ENCODE measurements at regions not wholly inside any gene's neighbourhood (a gene's known extent, or its start where the extent isn't known, plus 50 kb on each side); places are given as distances from the start of the nearest gene placed in this dataset.

GRCh38 chr7:36078816-36079360 is 74.2 kb upstream of the EEPD1 start:
- CTCF ChIA-PET = no interaction called here
- Mint-ChIP-seq H3K4me1 (no peaks in the 10 kb centered on the region), H3K9me3 (no peaks in the 10 kb centered on the region), H3K36me3 (no peaks in the 10 kb centered on the region), H3K4me3 (no peak overlapping the region), H3K27me3 (peaks cover 22% of the 10 kb centered on the region), H3K27ac (no peak overlapping the region)
- DNase-seq = no peak

- Mint-ChIP-seq H3K36me3 (no peaks in the 10 kb centered on the region), H3K4me3 (no peak overlapping the region), H3K4me1 (no peaks in the 10 kb centered on the region), H3K27ac (no peak overlapping the region), H3K27me3 (peaks cover 15% of the 10 kb centered on the region), H3K9me3 (no peaks in the 10 kb centered on the region)
- DNase-seq = no peak
- CTCF ChIA-PET = no interaction called here
These were observed 73.5 kb upstream of the EEPD1 start for GRCh38 chr7:36079446-36080025.

GRCh38 chr7:36080843-36081242 is 72.2 kb upstream of the EEPD1 start:
- Mint-ChIP-seq H3K4me1 (no peaks in the 10 kb centered on the region), H3K9me3 (no peaks in the 10 kb centered on the region), H3K36me3 (no peaks in the 10 kb centered on the region), H3K27me3 (peaks cover 11% of the 10 kb centered on the region), H3K4me3 (no peak overlapping the region), H3K27ac (no peak overlapping the region)
- DNase-seq = no peak
- CTCF ChIA-PET = no interaction called here

- no peaks in the 10 kb centered on the region for H3K4me1 Mint-ChIP-seq
- no peak overlapping the region for H3K27ac Mint-ChIP-seq
- H3K36me3 Mint-ChIP-seq = no peaks in the 10 kb centered on the region
- H3K9me3 Mint-ChIP-seq = no peaks in the 10 kb centered on the region
- CTCF ChIA-PET = no interaction called here
- no peak overlapping the region for H3K4me3 Mint-ChIP-seq
- peaks cover 15% of the 10 kb centered on the region for H3K27me3 Mint-ChIP-seq
- DNase-seq = no peak
These were observed 70.8 kb upstream of the EEPD1 start for GRCh38 chr7:36082216-36082615.

GRCh38 chr7:36082910-36083309 is 70.1 kb upstream of the EEPD1 start:
- CTCF ChIA-PET = no interaction called here
- Mint-ChIP-seq H3K4me1 (no peaks in the 10 kb centered on the region), H3K27me3 (peaks cover 15% of the 10 kb centered on the region), H3K27ac (no peak overlapping the region), H3K4me3 (no peak overlapping the region), H3K36me3 (no peaks in the 10 kb centered on the region), H3K9me3 (no peaks in the 10 kb centered on the region)
- no peak for DNase-seq

- no peaks in the 10 kb centered on the region for H3K36me3 Mint-ChIP-seq
- CTCF ChIA-PET = no interaction called here
- H3K4me3 Mint-ChIP-seq = no peak overlapping the region
- no peaks in the 10 kb centered on the region for H3K9me3 Mint-ChIP-seq
- no peak overlapping the region for H3K27ac Mint-ChIP-seq
- H3K4me1 Mint-ChIP-seq = no peaks in the 10 kb centered on the region
- H3K27me3 Mint-ChIP-seq = peaks cover 15% of the 10 kb centered on the region
- no peak for DNase-seq
These were observed 69.3 kb upstream of the EEPD1 start for GRCh38 chr7:36083626-36084380.

- H3K36me3 Mint-ChIP-seq = no peaks in the 10 kb centered on the region
- no peak for DNase-seq
- CTCF ChIA-PET = no interaction called here
- H3K27ac Mint-ChIP-seq = no peak overlapping the region
- no peaks in the 10 kb centered on the region for H3K4me1 Mint-ChIP-seq
- H3K27me3 Mint-ChIP-seq = peaks cover 13% of the 10 kb centered on the region
- H3K9me3 Mint-ChIP-seq = no peaks in the 10 kb centered on the region
- H3K4me3 Mint-ChIP-seq = no peak overlapping the region
These were observed 68.5 kb upstream of the EEPD1 start for GRCh38 chr7:36084485-36085091.

GRCh38 chr7:36085096-36085495 is 68.0 kb upstream of the EEPD1 start:
- no peak overlapping the region for H3K4me3 Mint-ChIP-seq
- no peaks in the 10 kb centered on the region for H3K36me3 Mint-ChIP-seq
- no peak for DNase-seq
- no peaks in the 10 kb centered on the region for H3K4me1 Mint-ChIP-seq
- no peaks in the 10 kb centered on the region for H3K9me3 Mint-ChIP-seq
- H3K27me3 Mint-ChIP-seq = peaks cover 10% of the 10 kb centered on the region
- CTCF ChIA-PET = no interaction called here
- peak overlapping the region; percentile 11 for H3K27ac Mint-ChIP-seq

GRCh38 chr7:36086571-36086970 is 66.5 kb upstream of the EEPD1 start:
- no peak overlapping the region for H3K27ac Mint-ChIP-seq
- no peaks in the 10 kb centered on the region for H3K9me3 Mint-ChIP-seq
- CTCF ChIA-PET = no interaction called here
- H3K4me1 Mint-ChIP-seq = no peaks in the 10 kb centered on the region
- no peaks in the 10 kb centered on the region for H3K36me3 Mint-ChIP-seq
- no peak overlapping the region for H3K4me3 Mint-ChIP-seq
- H3K27me3 Mint-ChIP-seq = peaks cover 10% of the 10 kb centered on the region
- DNase-seq = no peak

GRCh38 chr7:36088553-36088952 is 64.5 kb upstream of the EEPD1 start:
- Mint-ChIP-seq H3K9me3 (no peaks in the 10 kb centered on the region), H3K27me3 (peaks cover 4% of the 10 kb centered on the region), H3K4me3 (no peak overlapping the region), H3K36me3 (no peaks in the 10 kb centered on the region), H3K4me1 (no peaks in the 10 kb centered on the region), H3K27ac (no peak overlapping the region)
- CTCF ChIA-PET = no interaction called here
- DNase-seq = no peak

- peaks cover 4% of the 10 kb centered on the region for H3K27me3 Mint-ChIP-seq
- H3K4me3 Mint-ChIP-seq = no peak overlapping the region
- no peaks in the 10 kb centered on the region for H3K9me3 Mint-ChIP-seq
- DNase-seq = no peak
- H3K27ac Mint-ChIP-seq = no peak overlapping the region
- H3K4me1 Mint-ChIP-seq = no peaks in the 10 kb centered on the region
- CTCF ChIA-PET = no interaction called here
- no peaks in the 10 kb centered on the region for H3K36me3 Mint-ChIP-seq
These were observed 64.1 kb upstream of the EEPD1 start for GRCh38 chr7:36088966-36089365.

GRCh38 chr7:36090976-36091873 is 61.8 kb upstream of the EEPD1 start:
- Mint-ChIP-seq H3K4me3 (no peak overlapping the region), H3K27ac (no peak overlapping the region), H3K36me3 (no peaks in the 10 kb centered on the region), H3K4me1 (no peaks in the 10 kb centered on the region), H3K9me3 (no peaks in the 10 kb centered on the region), H3K27me3 (peaks cover 4% of the 10 kb centered on the region)
- no peak for DNase-seq
- CTCF ChIA-PET = no interaction called here

GRCh38 chr7:36091874-36092176 is 61.2 kb upstream of the EEPD1 start:
- CTCF ChIA-PET = no interaction called here
- H3K27ac Mint-ChIP-seq = no peak overlapping the region
- DNase-seq = no peak
- H3K4me3 Mint-ChIP-seq = no peak overlapping the region
- H3K36me3 Mint-ChIP-seq = no peaks in the 10 kb centered on the region
- no peaks in the 10 kb centered on the region for H3K9me3 Mint-ChIP-seq
- H3K4me1 Mint-ChIP-seq = no peaks in the 10 kb centered on the region
- no peaks in the 10 kb centered on the region for H3K27me3 Mint-ChIP-seq

GRCh38 chr7:36092221-36092771 is 60.8 kb upstream of the EEPD1 start:
- CTCF ChIA-PET = no interaction called here
- no peak overlapping the region for H3K4me3 Mint-ChIP-seq
- no peaks in the 10 kb centered on the region for H3K4me1 Mint-ChIP-seq
- H3K27ac Mint-ChIP-seq = no peak overlapping the region
- no peaks in the 10 kb centered on the region for H3K9me3 Mint-ChIP-seq
- H3K27me3 Mint-ChIP-seq = no peaks in the 10 kb centered on the region
- no peaks in the 10 kb centered on the region for H3K36me3 Mint-ChIP-seq
- no peak for DNase-seq

Data from activated naive CD4-positive, alpha-beta T cell treated with anti-CD3 and anti-CD28 coated beads, Interleukin-2, amount 10 ng/mL, durations not matched to agents 7 days and 5 days (primary cell).